DOHH2 (cell line): ENCODE measurements at regions not wholly inside any gene's neighbourhood (a gene's known extent, or its start where the extent isn't known, plus 50 kb on each side); places are given as distances from the start of the nearest gene placed in this dataset.

Experiments used
- H3F3A ChIP-seq: fragments of 200-600 bp; sonication (generic), shearing (Covaris generic); 2 replicates; pipeline ENCODE4 v1.6.0; 2016; ENCODE audit warnings: antibody characterized with exemption, mild to moderate bottlenecking; ENCODE audit not compliant: control insufficient read depth, insufficient read depth
- H3K27ac ChIP-seq: fragments of 200-600 bp; sonication (generic); 2 replicates; pipeline ENCODE4 v1.5.1; 2014; ENCODE audit warnings: low read depth, mild to moderate bottlenecking, low read length, moderate library complexity
- H3K27me3 ChIP-seq: fragments of 200-600 bp; sonication (generic); 2 replicates; pipeline ENCODE4 v1.6.1; 2014; ENCODE audit warnings: mild to moderate bottlenecking, low read length, mixed read lengths; ENCODE audit not compliant: control insufficient read depth
- H3K36me3 ChIP-seq: fragments of 200-600 bp; sonication (generic); 2 replicates; pipeline ENCODE4 v1.6.1; 2014; ENCODE audit warnings: mild to moderate bottlenecking, low read length, moderate library complexity, mixed read lengths; ENCODE audit not compliant: control insufficient read depth
- H3K4me1 ChIP-seq: fragments of 200-600 bp; sonication (generic); 2 replicates; pipeline ENCODE4 v1.6.1; 2014; ENCODE audit warnings: mild to moderate bottlenecking, low read length, mixed read lengths; ENCODE audit not compliant: control insufficient read depth
- H3K4me2 ChIP-seq: fragments of 200-600 bp; sonication (generic); 2 replicates; pipeline ENCODE4 v1.6.0; 2014; ENCODE audit warnings: mild to moderate bottlenecking, low read length, moderate library complexity
- H3K4me3 ChIP-seq: fragments of 200-600 bp; sonication (generic); 2 replicates; pipeline ENCODE4 v1.5.1; 2014; ENCODE audit warnings: mild to moderate bottlenecking, low read length, mixed read lengths
- H3K79me2 ChIP-seq: fragments of 200-600 bp; sonication (generic); 2 replicates; pipeline ENCODE4 v1.6.1; 2014; ENCODE audit warnings: mild to moderate bottlenecking, low read length, mixed read lengths; ENCODE audit not compliant: control insufficient read depth
- H3K9me2 ChIP-seq: fragments of 200-600 bp; sonication (generic); replicated peaks from 2 replicates; pipeline ENCODE4 v1.6.1; 2014; ENCODE audit warnings: mild to moderate bottlenecking, low read length, mixed read lengths; ENCODE audit not compliant: control insufficient read depth
- H3K9me3 ChIP-seq: fragments of 200-600 bp; sonication (generic); 2 replicates; pipeline ENCODE4 v1.6.1; 2014; ENCODE audit warnings: antibody characterized with exemption, low read length, mixed read lengths; ENCODE audit not compliant: control insufficient read depth, insufficient read depth
- H4K20me1 ChIP-seq: fragments of 200-600 bp; sonication (generic); 2 replicates; pipeline ENCODE4 v1.6.0; 2014; ENCODE audit warnings: low read depth, mild to moderate bottlenecking, antibody characterized with exemption, low read length, moderate library complexity; ENCODE audit not compliant: control insufficient read depth, insufficient read depth
- EZH2phosphoT487 ChIP-seq: fragments of 200-600 bp; sonication (generic); IDR thresholded peaks from 2 replicates; pipeline ENCODE4 v1.6.1; 2017; ENCODE audit warnings: borderline replicate concordance, mild to moderate bottlenecking, antibody characterized with exemption, low read length, moderate library complexity, mixed read lengths
- TF ChIP-seq, protein P1 (sequence below): fragments of 200-600 bp; sonication (generic); IDR thresholded peaks from one replicate; pipeline ENCODE4 v1.5.1; 2014; ENCODE audit warnings: antibody characterized with exemption, mild to moderate bottlenecking, low read depth, low read length; ENCODE audit not compliant: poor library complexity, severe bottlenecking

- TF ChIP-seq, protein P1, sequence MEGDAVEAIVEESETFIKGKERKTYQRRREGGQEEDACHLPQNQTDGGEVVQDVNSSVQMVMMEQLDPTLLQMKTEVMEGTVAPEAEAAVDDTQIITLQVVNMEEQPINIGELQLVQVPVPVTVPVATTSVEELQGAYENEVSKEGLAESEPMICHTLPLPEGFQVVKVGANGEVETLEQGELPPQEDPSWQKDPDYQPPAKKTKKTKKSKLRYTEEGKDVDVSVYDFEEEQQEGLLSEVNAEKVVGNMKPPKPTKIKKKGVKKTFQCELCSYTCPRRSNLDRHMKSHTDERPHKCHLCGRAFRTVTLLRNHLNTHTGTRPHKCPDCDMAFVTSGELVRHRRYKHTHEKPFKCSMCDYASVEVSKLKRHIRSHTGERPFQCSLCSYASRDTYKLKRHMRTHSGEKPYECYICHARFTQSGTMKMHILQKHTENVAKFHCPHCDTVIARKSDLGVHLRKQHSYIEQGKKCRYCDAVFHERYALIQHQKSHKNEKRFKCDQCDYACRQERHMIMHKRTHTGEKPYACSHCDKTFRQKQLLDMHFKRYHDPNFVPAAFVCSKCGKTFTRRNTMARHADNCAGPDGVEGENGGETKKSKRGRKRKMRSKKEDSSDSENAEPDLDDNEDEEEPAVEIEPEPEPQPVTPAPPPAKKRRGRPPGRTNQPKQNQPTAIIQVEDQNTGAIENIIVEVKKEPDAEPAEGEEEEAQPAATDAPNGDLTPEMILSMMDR = no peak
- no peak for TF ChIP-seq EZH2phosphoT487
These were observed 362.8 kb upstream of the RGMA start for GRCh38 chr15:93451822-93452221.

DNA sequence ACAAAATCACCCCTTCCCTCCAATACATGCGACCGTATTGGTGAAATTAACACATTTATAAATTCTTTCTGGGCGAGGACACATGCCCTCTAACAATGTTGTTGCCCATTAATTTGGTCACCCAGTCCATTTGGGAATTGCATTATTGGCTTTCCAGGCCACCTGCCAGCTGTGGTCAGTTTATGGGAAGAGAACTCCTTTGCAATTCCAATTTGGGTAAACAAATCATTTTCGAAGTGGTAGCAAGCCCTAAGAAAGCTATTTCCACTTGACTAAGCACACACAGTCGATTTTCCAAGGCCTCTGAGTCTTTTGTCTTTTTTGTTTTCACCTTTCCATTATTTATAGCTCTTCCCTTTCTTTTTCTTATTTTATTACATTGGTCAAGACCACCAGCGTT, 362.3 kb upstream of the RGMA start:
- Histone ChIP-seq H3F3A (no peaks in the 10 kb centered on the region), H4K20me1 (no peaks in the 10 kb centered on the region), H3K9me2 (no peaks in the 10 kb centered on the region), H3K4me1 (no peaks in the 10 kb centered on the region), H3K79me2 (no peaks in the 10 kb centered on the region), H3K36me3 (no peaks in the 10 kb centered on the region), H3K27ac (no peak overlapping the region), H3K27me3 (no peaks in the 10 kb centered on the region), H3K9me3 (no peaks in the 10 kb centered on the region), H3K4me2 (no peak overlapping the region), H3K4me3 (no peak overlapping the region)
- no peak for TF ChIP-seq EZH2phosphoT487
- TF ChIP-seq, protein P1 = no peak

More at GRCh38 chr15:93451822-93452221, 362.8 kb upstream of the RGMA start:
- Histone ChIP-seq H3K27ac (no peak overlapping the region), H3K9me2 (no peaks in the 10 kb centered on the region), H3K27me3 (no peaks in the 10 kb centered on the region), H3K36me3 (no peaks in the 10 kb centered on the region), H3K4me2 (no peak overlapping the region), H4K20me1 (no peaks in the 10 kb centered on the region), H3K4me1 (no peaks in the 10 kb centered on the region), H3K4me3 (no peak overlapping the region), H3K9me3 (no peaks in the 10 kb centered on the region), H3K79me2 (no peaks in the 10 kb centered on the region), H3F3A (no peaks in the 10 kb centered on the region)

DNA sequence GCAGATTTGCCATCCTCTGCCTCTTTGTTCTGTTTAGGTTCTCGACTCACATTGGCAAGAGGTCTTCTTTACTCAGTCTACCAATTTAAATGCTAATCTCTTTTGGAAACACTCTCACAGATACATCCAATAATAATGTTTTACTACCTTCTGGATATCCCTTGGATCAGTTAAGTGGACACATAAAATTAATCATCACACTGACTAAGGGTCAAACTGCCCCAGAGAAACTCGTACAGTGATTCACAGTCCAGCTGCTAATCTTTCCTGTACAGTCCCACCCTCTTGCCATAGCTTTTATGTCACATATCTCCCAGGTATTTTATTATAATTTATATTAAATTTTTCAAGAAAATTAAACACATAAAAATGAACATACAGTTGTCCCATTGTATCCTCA, 360.8 kb upstream of the RGMA start:
- Histone ChIP-seq H3K9me2 (no peaks in the 10 kb centered on the region), H3K4me3 (no peak overlapping the region), H4K20me1 (no peaks in the 10 kb centered on the region), H3K79me2 (no peaks in the 10 kb centered on the region), H3F3A (no peaks in the 10 kb centered on the region), H3K27me3 (no peaks in the 10 kb centered on the region), H3K36me3 (no peaks in the 10 kb centered on the region), H3K27ac (no peak overlapping the region), H3K4me2 (no peak overlapping the region), H3K9me3 (no peaks in the 10 kb centered on the region), H3K4me1 (no peaks in the 10 kb centered on the region)
- TF ChIP-seq, protein P1 = no peak

DNA sequence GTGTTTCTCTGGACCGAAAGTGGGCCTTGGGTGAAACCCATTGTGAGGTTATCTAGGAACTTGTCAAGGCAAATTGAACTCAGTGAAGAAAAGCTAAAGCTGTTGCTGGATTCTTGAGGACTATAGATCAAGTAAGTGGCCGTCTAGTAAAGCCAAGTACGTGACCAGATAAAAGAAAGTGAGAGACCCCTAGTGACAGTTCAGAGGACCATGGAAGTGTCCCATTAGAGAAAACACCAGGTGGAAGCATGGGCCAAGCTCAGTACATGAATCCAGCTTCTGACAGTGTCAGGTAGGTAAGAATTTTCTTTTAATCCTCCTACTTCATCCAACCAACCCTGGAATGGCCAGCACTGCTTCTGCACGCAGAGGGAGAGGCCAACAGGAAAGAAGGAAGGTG, 349.3 kb upstream of the RGMA start:
- H3K36me3 ChIP-seq = no peaks in the 10 kb centered on the region
- H3K9me3 ChIP-seq = no peaks in the 10 kb centered on the region
- H3K9me2 ChIP-seq = no peaks in the 10 kb centered on the region
- no peaks in the 10 kb centered on the region for H3F3A ChIP-seq
- no peaks in the 10 kb centered on the region for H3K4me1 ChIP-seq
- no peaks in the 10 kb centered on the region for H3K27me3 ChIP-seq
- no peaks in the 10 kb centered on the region for H4K20me1 ChIP-seq
- TF ChIP-seq, protein P1 = no peak
- TF ChIP-seq EZH2phosphoT487 = no peak
- H3K4me3 ChIP-seq = no peak overlapping the region
- H3K4me2 ChIP-seq = no peak overlapping the region
- H3K27ac ChIP-seq = no peak overlapping the region
- H3K79me2 ChIP-seq = no peaks in the 10 kb centered on the region
